ENCODE measurements at regions not wholly inside any gene's neighbourhood (a gene's known extent, or its start where the extent isn't known, plus 50 kb on each side); places are given as distances from the start of the nearest gene placed in this dataset.
"Not testable (repeated sequence)": the region's sequence is repeated elsewhere in the genome, so short reads cannot be mapped to it uniquely, and the experiment has no call there.

GRCh38 chr21:32096411-32096810 lies 182.4 kb downstream of the MIS18A start:
- in situ Hi-C loops (cut with MboI; ENCODE audit: low pct_unique_long_range_greater_than_20kb in 2 of 9, low sequenced_read_pairs in 9 of 9, unreplicated experiment in 9 of 9), result loop anchor here in 2 of 9 experiments (25.0 kb wide), 2 partner anchors 91 to 109 kb away; no protein-coding TSS in a partner anchor
- Histone ChIP-seq H3K27ac (no peak overlapping the region), H3K4me1 (replicated peaks in 1 of 2) (no peaks in the 10 kb centered on the region), H3K4me3 (no peak overlapping the region)
- WGBS, 10 experiments, result 0 to 60% (median 30%) methylated on average over 1 to 3 of the region's 3 CpGs; no CpG with 5 or more reads in 3 of the 10 experiments
- ATAC-seq (replicated peaks in 6 of 8), result peak in 3 of 8 experiments; percentile 26 to 52 (median 40)

GRCh38 chr21:32094804-32095203 lies 184.0 kb downstream of the MIS18A start:
- WGBS, 10 experiments, result 0 to 100% (median 50%) methylated on average over 1 to 2 of the region's 2 CpGs; no CpG with 5 or more reads in 2 of the 10 experiments
- peak in 3 of 8 experiments; percentile 26 to 57 (median 54) for ATAC-seq (replicated peaks in 6 of 8)
- H3K4me3 ChIP-seq, result no peak overlapping the region
- in situ Hi-C loops (cut with MboI; ENCODE audit: low pct_unique_long_range_greater_than_20kb in 2 of 9, low sequenced_read_pairs in 9 of 9, unreplicated experiment in 9 of 9), result loop anchor here in 2 of 9 experiments (25.0 kb wide), 2 partner anchors 92 to 108 kb away; no protein-coding TSS in a partner anchor
- no peaks in the 10 kb centered on the region for H3K4me1 ChIP-seq (replicated peaks in 1 of 2)
- no peak overlapping the region for H3K27ac ChIP-seq

GRCh38 chr21:32093646-32094462 lies 185.0 kb downstream of the MIS18A start:
- Histone ChIP-seq H3K4me1 (replicated peaks in 1 of 2) (no peaks in the 10 kb centered on the region), H3K4me3 (no peak overlapping the region), H3K27ac (no peak overlapping the region)
- 10 to 88% (median 77%) methylated on average over 2 to 5 of the region's 7 CpGs; no CpG with 5 or more reads in 4 of the 10 experiments for WGBS, 10 experiments
- in situ Hi-C loops (cut with MboI; ENCODE audit: low pct_unique_long_range_greater_than_20kb in 2 of 9, low sequenced_read_pairs in 9 of 9, unreplicated experiment in 9 of 9), result loop anchor here in 2 of 9 experiments (25.0 kb wide), 2 partner anchors 93 to 107 kb away; no protein-coding TSS in a partner anchor
- no peak for ATAC-seq (replicated peaks in 6 of 8)

- no peak for ATAC-seq (replicated peaks in 6 of 8)
- in situ Hi-C loops (cut with MboI; ENCODE audit: low pct_unique_long_range_greater_than_20kb in 2 of 9, low sequenced_read_pairs in 9 of 9, unreplicated experiment in 9 of 9), result loop anchor here in 2 of 9 experiments (25.0 kb wide), 2 partner anchors 96 to 104 kb away; no protein-coding TSS in a partner anchor
- Histone ChIP-seq H3K4me3 (no peak overlapping the region), H3K4me1 (replicated peaks in 1 of 2) (no peaks in the 10 kb centered on the region), H3K27ac (no peak overlapping the region)
- 17 to 100% (median 100%) methylated on average over 1 to 3 of the region's 3 CpGs; no CpG with 5 or more reads in 3 of the 10 experiments for WGBS, 10 experiments
These were observed 187.9 kb downstream of the MIS18A start for GRCh38 chr21:32090956-32091355.

- WGBS, 10 experiments, result 23 to 83% (median 61%) methylated on average over 1 to 2 of the region's 2 CpGs; no CpG with 5 or more reads in 4 of the 10 experiments
- in situ Hi-C loops (cut with MboI; ENCODE audit: low pct_unique_long_range_greater_than_20kb in 2 of 9, low sequenced_read_pairs in 9 of 9, unreplicated experiment in 9 of 9), result loop anchor here in 2 of 9 experiments (25.0 kb wide), 2 partner anchors 98 to 102 kb away; no protein-coding TSS in a partner anchor
- Histone ChIP-seq H3K27ac (no peak overlapping the region), H3K4me1 (replicated peaks in 1 of 2) (no peaks in the 10 kb centered on the region), H3K4me3 (no peak overlapping the region)
- no peak for ATAC-seq (replicated peaks in 6 of 8)
These were observed 189.1 kb downstream of the MIS18A start for GRCh38 chr21:32089766-32090165.

- no peak overlapping the region for H3K27ac ChIP-seq
- H3K4me1 ChIP-seq (replicated peaks in 1 of 2), result no peaks in the 10 kb centered on the region
- ATAC-seq (replicated peaks in 6 of 8), result peak in 1 of 8 experiments; percentile 51
- in situ Hi-C loops (cut with MboI; ENCODE audit: low pct_unique_long_range_greater_than_20kb in 2 of 9, low sequenced_read_pairs in 9 of 9, unreplicated experiment in 9 of 9), result loop anchor here in 2 of 9 experiments (25.0 kb wide), 2 partner anchors 99 to 101 kb away; no protein-coding TSS in a partner anchor
- H3K4me3 ChIP-seq, result no peak overlapping the region
These were observed 190.4 kb downstream of the MIS18A start for GRCh38 chr21:32088471-32088870.

- Histone ChIP-seq H3K4me1 (replicated peaks in 1 of 2) (no peaks in the 10 kb centered on the region), H3K4me3 (no peak overlapping the region), H3K27ac (no peak overlapping the region)
- WGBS, 10 experiments, result 0 to 83% (median 40%) methylated on average over 1 of the region's 1 CpG; no CpG with 5 or more reads in 7 of the 10 experiments
- ATAC-seq (replicated peaks in 6 of 8), result peak in 1 of 8 experiments; percentile 47
- in situ Hi-C loops (cut with MboI; ENCODE audit: low pct_unique_long_range_greater_than_20kb in 2 of 9, low sequenced_read_pairs in 9 of 9, unreplicated experiment in 9 of 9), result loop anchor here in 2 of 9 experiments (25.0 kb wide), 2 partner anchors 100 kb away; no protein-coding TSS in a partner anchor
These were observed 191.4 kb downstream of the MIS18A start for GRCh38 chr21:32087447-32087846.

GRCh38 chr21:32083197-32083596 lies 195.7 kb downstream of the MIS18A start:
- WGBS, 10 experiments, result 0 to 92% (median 22%) methylated on average over 1 to 2 of the region's 2 CpGs; no CpG with 5 or more reads in 3 of the 10 experiments
- ATAC-seq (replicated peaks in 6 of 8), result peak in 1 of 8 experiments; percentile 61

GRCh38 chr21:32082466-32082865 lies 196.4 kb downstream of the MIS18A start:
- no peak for ATAC-seq (replicated peaks in 6 of 8)
- Histone ChIP-seq H3K4me3 (no peak overlapping the region), H3K4me1 (replicated peaks in 1 of 2) (no peaks in the 10 kb centered on the region), H3K27ac (no peak overlapping the region)
- in situ Hi-C loops (cut with MboI; ENCODE audit: low pct_unique_long_range_greater_than_20kb in 2 of 9, low sequenced_read_pairs in 9 of 9, unreplicated experiment in 9 of 9), result loop anchor here in 2 of 9 experiments (25.0 kb wide), 2 partner anchors 95 to 105 kb away; no protein-coding TSS in a partner anchor
- 11 to 100% (median 78%) methylated on average over 1 to 5 of the region's 5 CpGs; no CpG with 5 or more reads in 2 of the 10 experiments for WGBS, 10 experiments

More at GRCh38 chr21:32083197-32083596, 195.7 kb downstream of the MIS18A start:
- in situ Hi-C loops (cut with MboI; ENCODE audit: low pct_unique_long_range_greater_than_20kb in 2 of 9, low sequenced_read_pairs in 9 of 9, unreplicated experiment in 9 of 9), result loop anchor here in 2 of 9 experiments (25.0 kb wide), 2 partner anchors 96 to 104 kb away; no protein-coding TSS in a partner anchor
- no peak overlapping the region for H3K4me3 ChIP-seq
- no peak overlapping the region for H3K27ac ChIP-seq
- no peaks in the 10 kb centered on the region for H3K4me1 ChIP-seq (replicated peaks in 1 of 2)

GRCh38 chr21:32073593-32073992 lies 200.8 kb downstream of the HUNK start:
- in situ Hi-C loops (cut with MboI; ENCODE audit: low pct_unique_long_range_greater_than_20kb in 2 of 9, low sequenced_read_pairs in 9 of 9, unreplicated experiment in 9 of 9), result no loop called here
- ATAC-seq (replicated peaks in 6 of 8), result no peak
- H3K27ac ChIP-seq, result no peak overlapping the region
- 75 to 100% (median 100%) methylated on average over 1 to 3 of the region's 6 CpGs; no CpG with 5 or more reads in 7 of the 10 experiments for WGBS, 10 experiments
- H3K4me3 ChIP-seq, result no peak overlapping the region
- peaks cover 0 to 5% of the 10 kb centered on the region in 2 donors for H3K4me1 ChIP-seq (replicated peaks in 1 of 2)

GRCh38 chr21:32073190-32073589 lies 200.4 kb downstream of the HUNK start:
- no peak overlapping the region for H3K27ac ChIP-seq
- 80 to 100% (median 98%) methylated on average over 1 to 4 of the region's 6 CpGs; no CpG with 5 or more reads in 4 of the 10 experiments for WGBS, 10 experiments
- ATAC-seq (replicated peaks in 6 of 8), result no peak
- H3K4me1 ChIP-seq (replicated peaks in 1 of 2), result peaks cover 0 to 5% of the 10 kb centered on the region in 2 donors
- H3K4me3 ChIP-seq, result no peak overlapping the region
- in situ Hi-C loops (cut with MboI; ENCODE audit: low pct_unique_long_range_greater_than_20kb in 2 of 9, low sequenced_read_pairs in 9 of 9, unreplicated experiment in 9 of 9), result no loop called here

GRCh38 chr21:32071620-32072019 lies 198.8 kb downstream of the HUNK start:
- ATAC-seq (replicated peaks in 6 of 8); H3K4me1 ChIP-seq (replicated peaks in 1 of 2); H3K27ac ChIP-seq; H3K4me3 ChIP-seq; in situ Hi-C loops (cut with MboI; ENCODE audit: low pct_unique_long_range_greater_than_20kb in 2 of 9, low sequenced_read_pairs in 9 of 9, unreplicated experiment in 9 of 9): not testable (repeated sequence)
- 20 to 60% (median 51%) methylated on average over 1 to 2 of the region's 2 CpGs; no CpG with 5 or more reads in 5 of the 10 experiments for WGBS, 10 experiments
